GM21526 (cell line): ENCODE measurements at regions not wholly inside any gene's neighbourhood (a gene's known extent, or its start where the extent isn't known, plus 50 kb on each side); places are given as distances from the start of the nearest gene placed in this dataset.

ENCODE experiments used
- ATAC-seq: cut with Tn5 transposase; IDR thresholded peaks from one replicate; pipeline ENCODE4 v1.9.1; 2021; ENCODE audit warnings: moderate library complexity; ENCODE audit not compliant: unreplicated experiment, low FRiP score

GRCh38 chr5:175121457-175121856, 322.5 kb downstream of the DRD1 start:
- ATAC-seq = no peak

DNA sequence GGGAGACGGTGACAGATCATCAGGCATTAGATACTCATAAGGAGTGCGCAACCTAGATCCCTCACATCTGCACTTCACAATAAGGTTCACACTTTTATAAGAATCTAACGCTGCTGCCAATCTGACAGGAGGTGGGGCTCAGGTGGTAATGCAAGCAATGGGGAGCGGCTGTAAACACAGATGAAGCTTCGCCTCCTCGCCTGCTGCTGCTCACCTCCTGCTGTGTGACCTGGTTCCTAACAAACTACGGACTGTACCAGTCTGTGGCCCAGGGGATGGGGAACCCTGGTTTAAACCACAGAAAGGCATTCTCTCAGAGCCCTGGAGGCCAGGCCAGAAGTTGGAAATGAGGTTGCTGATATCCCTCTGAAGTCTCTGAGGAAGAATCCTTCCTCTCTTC, 323.6 kb downstream of the DRD1 start:
- no peak for ATAC-seq

DNA sequence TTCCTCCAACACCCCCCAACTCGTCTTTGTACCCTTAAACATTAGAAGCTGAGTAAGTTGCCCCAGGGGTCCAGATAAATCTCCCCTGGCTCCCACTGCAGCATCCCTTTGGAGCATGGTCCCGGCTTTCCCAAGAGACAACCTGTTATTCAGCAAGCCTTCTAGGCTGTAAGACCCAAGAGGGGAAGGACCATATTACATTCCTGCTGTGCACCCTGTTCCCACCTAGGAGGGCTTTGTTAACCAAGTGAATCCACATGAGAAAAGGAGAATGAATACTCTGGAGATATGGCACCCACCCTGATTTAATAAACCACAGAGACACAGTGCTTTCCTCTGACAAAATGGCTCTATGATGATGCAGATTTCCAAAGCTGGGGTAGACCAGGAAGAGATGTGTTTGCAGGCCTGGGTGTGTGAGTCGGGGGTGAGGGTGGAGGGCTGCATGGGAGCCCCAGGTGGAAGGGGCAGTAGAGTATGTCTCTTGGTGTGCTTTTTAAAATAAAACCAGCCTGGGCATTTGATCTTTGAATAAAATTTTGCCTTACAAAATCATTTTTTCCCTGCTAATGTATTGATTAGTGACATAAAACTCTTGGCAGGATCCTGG, 325.2 kb downstream of the DRD1 start:
- ATAC-seq = no peak

- ATAC-seq = no peak
Measured at GRCh38 chr5:175116466-175117048, 327.4 kb downstream of the DRD1 start.

- ATAC-seq = no peak
Measured at GRCh38 chr5:175115831-175116230, 328.2 kb downstream of the DRD1 start.

- no peak for ATAC-seq
Measured at GRCh38 chr5:175113947-175114346, 330.0 kb downstream of the DRD1 start.

- ATAC-seq = no peak
Measured at GRCh38 chr5:175109058-175109755, 334.8 kb downstream of the DRD1 start.

DNA sequence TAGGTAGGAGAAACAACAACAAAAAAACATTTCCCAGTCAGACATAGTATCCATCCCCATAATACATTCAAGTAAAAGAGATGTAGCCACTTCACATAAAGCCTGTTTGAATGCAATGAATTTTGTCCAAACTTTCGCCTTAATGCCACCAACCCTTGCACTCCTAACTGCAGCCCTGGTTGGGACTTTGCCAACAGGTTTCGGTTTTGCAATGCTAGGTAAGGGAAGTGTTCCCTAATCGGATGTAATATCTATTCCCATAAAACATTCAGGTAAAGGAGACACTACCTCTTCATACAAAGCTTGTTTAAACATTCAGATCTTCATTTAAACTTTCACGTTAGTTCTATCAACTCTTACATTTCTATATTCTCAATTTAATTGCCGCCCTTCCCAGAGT, 336.1 kb downstream of the DRD1 start:
- ATAC-seq = no peak

DNA sequence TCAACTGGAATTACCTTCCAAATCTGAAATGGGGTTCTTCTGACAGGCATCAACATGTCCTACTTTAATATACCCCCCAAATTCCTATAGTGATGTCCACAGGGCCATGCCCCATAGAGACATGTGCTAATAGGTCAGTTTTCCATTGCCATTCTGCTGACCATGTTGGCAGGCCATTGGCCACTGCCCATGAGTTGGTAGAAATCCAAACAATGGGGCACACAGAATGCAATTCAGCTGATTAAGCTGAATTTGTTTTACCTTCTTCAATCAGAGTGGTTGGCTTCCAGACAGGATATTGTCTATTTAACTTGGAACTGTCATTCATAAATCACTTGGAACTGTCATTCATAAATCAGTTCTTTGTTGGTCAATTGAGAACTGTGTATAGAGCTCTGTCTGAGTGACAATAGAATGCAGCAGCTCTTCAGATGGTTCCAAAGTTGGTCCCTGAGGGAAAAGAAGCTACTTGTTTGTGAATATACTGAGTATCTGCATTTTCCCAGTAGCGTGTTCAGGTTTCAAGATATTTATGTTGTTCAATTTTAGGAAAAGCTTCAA, 336.9 kb downstream of the DRD1 start:
- ATAC-seq = no peak

- no peak for ATAC-seq
Measured at GRCh38 chr5:175104677-175105076, 339.3 kb downstream of the DRD1 start.

- no peak for ATAC-seq
Measured at GRCh38 chr5:175103746-175104145, 340.2 kb downstream of the DRD1 start.

GRCh38 chr5:175102717-175103116, 341.3 kb downstream of the DRD1 start:
- ATAC-seq = no peak

DNA sequence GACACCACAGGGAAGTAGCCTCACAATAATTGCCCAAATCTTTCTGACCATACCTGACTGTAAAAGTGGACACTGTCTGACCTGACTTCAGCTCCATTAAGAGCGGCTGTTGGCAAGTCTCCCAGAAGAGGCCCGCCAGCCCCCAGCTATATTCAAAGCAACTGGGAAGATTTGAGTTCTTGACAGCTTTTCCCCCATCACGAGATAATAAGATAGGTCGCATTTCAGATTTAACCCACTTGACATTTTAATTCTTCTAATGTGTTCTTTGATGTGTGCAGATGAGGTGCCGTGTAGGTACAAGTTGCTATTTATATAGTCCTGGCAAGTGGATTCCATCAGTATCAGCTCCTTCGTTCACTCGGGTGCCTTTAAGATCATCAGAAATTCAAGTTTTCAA, 345.7 kb downstream of the DRD1 start:
- ATAC-seq = no peak

- no peak for ATAC-seq
Measured at GRCh38 chr5:175096469-175097165, 347.4 kb downstream of the DRD1 start.

- no peak for ATAC-seq
Measured at GRCh38 chr5:175094461-175094860, 349.5 kb downstream of the DRD1 start.

- ATAC-seq = no peak
Measured at GRCh38 chr5:175092691-175093090, 351.3 kb downstream of the DRD1 start.

DNA sequence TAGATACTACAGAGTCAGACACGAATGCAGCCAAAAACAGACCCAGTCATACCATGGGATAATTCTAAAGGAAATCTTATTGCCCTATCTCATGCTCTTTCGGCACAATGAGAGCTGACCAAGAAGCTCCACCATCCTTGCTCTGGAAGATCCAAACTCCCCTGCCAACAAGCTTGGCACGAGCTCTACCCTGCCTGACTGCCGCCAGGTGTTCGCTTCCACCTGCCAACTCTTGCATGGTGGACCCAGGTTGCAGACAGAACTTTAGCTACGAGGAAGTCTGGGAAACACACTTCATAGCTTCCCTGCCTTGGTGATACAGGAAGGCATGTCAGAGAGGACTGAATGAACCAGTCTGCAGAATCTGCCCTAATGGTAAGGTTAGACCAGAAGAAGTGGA, 355.0 kb downstream of the DRD1 start:
- ATAC-seq = no peak

GRCh38 chr5:175082866-175083590, 358.6 kb downstream of the MSX2 start:
- ATAC-seq = no peak

- no peak for ATAC-seq
Measured at GRCh38 chr5:175082346-175082745, 358.0 kb downstream of the MSX2 start.

- ATAC-seq = no peak
Measured at GRCh38 chr5:175079707-175080106, 355.3 kb downstream of the MSX2 start.

DNA sequence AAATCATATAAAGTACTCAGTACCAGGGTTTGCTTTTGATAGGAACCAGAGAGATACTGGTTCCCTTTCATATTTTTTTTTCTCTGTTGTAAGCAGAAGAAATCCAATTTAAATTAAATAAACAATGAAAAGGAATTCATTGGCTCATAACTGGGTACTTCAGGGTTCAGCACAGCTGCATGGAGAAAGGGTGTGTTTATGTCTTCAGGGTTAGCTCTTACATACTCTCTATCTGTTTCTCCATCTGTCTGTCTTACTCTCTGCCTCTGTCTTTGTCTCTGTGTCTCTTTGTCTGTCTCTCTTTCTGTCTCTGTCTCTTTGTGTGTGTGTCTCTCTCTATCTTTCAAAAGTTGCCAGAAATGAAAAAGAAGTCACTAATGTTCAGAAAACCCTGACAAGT, 345.9 kb downstream of the MSX2 start:
- no peak for ATAC-seq
